Gastrocnemius medialis (tissue), 4 donors: ENCODE measurements at regions not wholly inside any gene's neighbourhood (a gene's known extent, or its start where the extent isn't known, plus 50 kb on each side); places are given as distances from the start of the nearest gene placed in this dataset.

Experiments
- POLR2A ChIP-seq, 2 donors: fragments of 450-650 bp; IDR thresholded peaks; one replicate each; pipeline ENCODE4 v1.6.1; 2017; ENCODE audit warnings: antibody characterized with exemption in 2 of 2, mild to moderate bottlenecking in 2 of 2, moderate library complexity in 2 of 2
- TF ChIP-seq, protein P1 (sequence below), 5 experiments: fragments of 450-650 bp in 3 of 5; fragments of 200-600 bp in 2 of 5; sonication (generic) in 2 of 5; IDR thresholded peaks in 4 of 5; conservative IDR thresholded peaks in 1 of 5; 1 replicate in 4 of 5; 2 replicates in 1 of 5; pipeline ENCODE4 v1.5.1; 2016 to 2019; ENCODE audit warnings: antibody characterized with exemption in 5 of 5, mild to moderate bottlenecking in 3 of 5, moderate library complexity in 3 of 5

DNA sequence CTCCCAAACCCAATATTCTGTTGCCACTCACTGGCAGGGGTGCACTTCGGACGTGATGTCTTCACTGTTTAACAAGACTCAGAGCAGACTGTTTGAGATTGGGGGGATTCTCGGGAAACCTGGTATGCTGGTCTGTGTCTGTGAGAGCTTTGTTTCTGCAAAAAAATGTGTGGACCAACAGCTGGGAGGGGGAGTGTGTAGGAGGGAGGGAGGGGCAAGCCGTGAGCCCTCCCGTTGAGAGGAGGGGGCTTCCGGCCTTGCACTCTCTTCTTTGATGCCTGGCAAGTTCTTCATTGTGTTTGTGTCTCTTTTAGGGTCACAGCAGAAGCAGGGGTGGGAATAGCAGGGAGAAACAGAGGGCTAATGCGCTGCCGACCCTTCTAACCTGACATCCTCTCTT is 74.9 kb upstream of the NDN start:
- TF ChIP-seq, protein P1, sequence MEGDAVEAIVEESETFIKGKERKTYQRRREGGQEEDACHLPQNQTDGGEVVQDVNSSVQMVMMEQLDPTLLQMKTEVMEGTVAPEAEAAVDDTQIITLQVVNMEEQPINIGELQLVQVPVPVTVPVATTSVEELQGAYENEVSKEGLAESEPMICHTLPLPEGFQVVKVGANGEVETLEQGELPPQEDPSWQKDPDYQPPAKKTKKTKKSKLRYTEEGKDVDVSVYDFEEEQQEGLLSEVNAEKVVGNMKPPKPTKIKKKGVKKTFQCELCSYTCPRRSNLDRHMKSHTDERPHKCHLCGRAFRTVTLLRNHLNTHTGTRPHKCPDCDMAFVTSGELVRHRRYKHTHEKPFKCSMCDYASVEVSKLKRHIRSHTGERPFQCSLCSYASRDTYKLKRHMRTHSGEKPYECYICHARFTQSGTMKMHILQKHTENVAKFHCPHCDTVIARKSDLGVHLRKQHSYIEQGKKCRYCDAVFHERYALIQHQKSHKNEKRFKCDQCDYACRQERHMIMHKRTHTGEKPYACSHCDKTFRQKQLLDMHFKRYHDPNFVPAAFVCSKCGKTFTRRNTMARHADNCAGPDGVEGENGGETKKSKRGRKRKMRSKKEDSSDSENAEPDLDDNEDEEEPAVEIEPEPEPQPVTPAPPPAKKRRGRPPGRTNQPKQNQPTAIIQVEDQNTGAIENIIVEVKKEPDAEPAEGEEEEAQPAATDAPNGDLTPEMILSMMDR (IDR thresholded peaks at IDR 0.05 in 4 of 5, conservative IDR thresholded peaks at IDR 0.05 in 1 of 5): no peak
- TF ChIP-seq POLR2A (IDR thresholded peaks at IDR 0.05): no peak
